ENCODE measurements at regions not wholly inside any gene's neighbourhood (a gene's known extent, or its start where the extent isn't known, plus 50 kb on each side); places are given as distances from the start of the nearest gene placed in this dataset.

DNA sequence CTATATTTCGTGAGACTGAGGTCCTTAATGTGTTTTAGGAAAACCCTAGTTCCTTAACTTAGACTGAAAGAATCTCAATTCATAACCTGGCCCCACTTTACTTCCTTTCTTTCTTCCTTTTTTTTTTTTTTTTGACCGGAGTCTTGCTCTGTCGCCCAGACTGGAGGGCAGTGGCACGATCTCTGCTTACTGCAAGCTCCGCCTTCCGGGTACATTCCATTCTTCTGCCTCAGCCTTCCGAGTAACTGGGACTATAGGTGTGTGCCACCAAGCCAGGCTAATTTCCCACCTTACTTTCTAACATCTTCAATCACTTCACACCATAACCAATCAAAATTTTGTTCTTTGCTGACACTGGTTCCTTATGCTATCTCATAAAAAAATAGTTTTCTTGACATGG, 2097.0 kb downstream of the PCDH9 start (continued):
- TF ChIP-seq, protein P1, sequence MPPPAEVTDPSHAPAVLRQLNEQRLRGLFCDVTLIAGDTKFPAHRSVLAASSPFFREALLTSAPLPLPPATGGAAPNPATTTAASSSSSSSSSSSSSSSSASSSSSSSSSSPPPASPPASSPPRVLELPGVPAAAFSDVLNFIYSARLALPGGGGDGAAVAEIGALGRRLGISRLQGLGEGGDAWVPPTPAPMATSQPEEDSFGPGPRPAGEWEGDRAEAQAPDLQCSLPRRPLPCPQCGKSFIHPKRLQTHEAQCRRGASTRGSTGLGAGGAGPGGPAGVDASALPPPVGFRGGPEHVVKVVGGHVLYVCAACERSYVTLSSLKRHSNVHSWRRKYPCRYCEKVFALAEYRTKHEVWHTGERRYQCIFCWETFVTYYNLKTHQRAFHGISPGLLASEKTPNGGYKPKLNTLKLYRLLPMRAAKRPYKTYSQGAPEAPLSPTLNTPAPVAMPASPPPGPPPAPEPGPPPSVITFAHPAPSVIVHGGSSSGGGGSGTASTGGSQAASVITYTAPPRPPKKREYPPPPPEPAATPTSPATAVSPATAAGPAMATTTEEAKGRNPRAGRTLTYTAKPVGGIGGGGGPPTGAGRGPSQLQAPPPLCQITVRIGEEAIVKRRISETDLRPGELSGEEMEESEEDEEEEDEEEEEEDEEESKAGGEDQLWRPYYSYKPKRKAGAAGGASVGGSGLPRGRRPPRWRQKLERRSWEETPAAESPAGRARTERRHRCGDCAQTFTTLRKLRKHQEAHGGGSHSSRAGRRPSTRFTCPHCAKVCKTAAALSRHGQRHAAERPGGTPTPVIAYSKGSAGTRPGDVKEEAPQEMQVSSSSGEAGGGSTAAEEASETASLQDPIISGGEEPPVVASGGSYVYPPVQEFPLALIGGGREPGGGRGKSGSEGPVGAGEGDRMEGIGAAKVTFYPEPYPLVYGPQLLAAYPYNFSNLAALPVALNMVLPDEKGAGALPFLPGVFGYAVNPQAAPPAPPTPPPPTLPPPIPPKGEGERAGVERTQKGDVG (CRISPR knock-in tag; IDR thresholded peaks at IDR 0.05) = no peak
- TF ChIP-seq, protein P2, sequence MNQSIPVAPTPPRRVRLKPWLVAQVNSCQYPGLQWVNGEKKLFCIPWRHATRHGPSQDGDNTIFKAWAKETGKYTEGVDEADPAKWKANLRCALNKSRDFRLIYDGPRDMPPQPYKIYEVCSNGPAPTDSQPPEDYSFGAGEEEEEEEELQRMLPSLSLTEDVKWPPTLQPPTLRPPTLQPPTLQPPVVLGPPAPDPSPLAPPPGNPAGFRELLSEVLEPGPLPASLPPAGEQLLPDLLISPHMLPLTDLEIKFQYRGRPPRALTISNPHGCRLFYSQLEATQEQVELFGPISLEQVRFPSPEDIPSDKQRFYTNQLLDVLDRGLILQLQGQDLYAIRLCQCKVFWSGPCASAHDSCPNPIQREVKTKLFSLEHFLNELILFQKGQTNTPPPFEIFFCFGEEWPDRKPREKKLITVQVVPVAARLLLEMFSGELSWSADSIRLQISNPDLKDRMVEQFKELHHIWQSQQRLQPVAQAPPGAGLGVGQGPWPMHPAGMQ (IDR thresholded peaks at IDR 0.05; ENCODE audit: borderline replicate concordance) = no peak
- TF ChIP-seq PAX5 (IDR thresholded peaks at IDR 0.05; ENCODE audit: borderline replicate concordance, low read depth, low read length) = no peak

GRCh38 chr13:65125236-65125635, 2104.9 kb downstream of the PCDH9 start:
- ChIA-PET POLR2A (no interaction called here), CTCF (interaction anchor here (0.7 kb wide), 1 partner anchor 129 kb away, joined by 3 read pairs; no protein-coding TSS in a partner anchor)
- BruUV-seq (replicated peaks) = no TSS peak
- TF ChIP-seq SIX5 (IDR thresholded peaks at IDR 0.05; ENCODE audit: low read depth, low read length, severe bottlenecking) (no peak), EZH2 (IDR thresholded peaks at IDR 0.05; ENCODE audit: borderline replicate concordance, control insufficient read depth, low read depth, low read length) (no peak), NFYB (IDR thresholded peaks at IDR 0.05; ENCODE audit: insufficient read depth, low read depth, low read length) (no peak), PRDM15 (CRISPR knock-in tag; IDR thresholded peaks at IDR 0.05) (no peak), CEBPB (IDR thresholded peaks at IDR 0.05; ENCODE audit: borderline replicate concordance in 1 of 2, low read depth in 2 of 2, low read length in 2 of 2) (no peak), MEF2B (IDR thresholded peaks at IDR 0.05; ENCODE audit: partially characterized antibody, poor library complexity, severe bottlenecking) (no peak), ATF7 (IDR thresholded peaks at IDR 0.05; ENCODE audit: low read depth) (no peak), LARP7 (IDR thresholded peaks at IDR 0.05) (no peak), BHLHE40 (IDR thresholded peaks at IDR 0.05; ENCODE audit: borderline replicate concordance in 1 of 2, low read depth in 2 of 2, low read length in 1 of 2) (no peak), RFX5 (IDR thresholded peaks at IDR 0.05; ENCODE audit: low read depth, low read length) (no peak)
- TF ChIP-seq, protein P3, sequence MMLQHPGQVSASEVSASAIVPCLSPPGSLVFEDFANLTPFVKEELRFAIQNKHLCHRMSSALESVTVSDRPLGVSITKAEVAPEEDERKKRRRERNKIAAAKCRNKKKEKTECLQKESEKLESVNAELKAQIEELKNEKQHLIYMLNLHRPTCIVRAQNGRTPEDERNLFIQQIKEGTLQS (IDR thresholded peaks at IDR 0.05; ENCODE audit: borderline replicate concordance, extremely low read depth, low read depth, low read length) = no peak

More at GRCh38 chr13:65125236-65125635, 2104.9 kb downstream of the PCDH9 start:
- H3K36me3 ChIP-seq (ENCODE audit: control insufficient read depth in 2 of 2, insufficient read depth in 2 of 2, low read length in 1 of 2) = no peaks in the 10 kb centered on the region
- H4K20me1 ChIP-seq (ENCODE audit: control insufficient read depth, insufficient read depth) = no peaks in the 10 kb centered on the region
- H3K79me2 ChIP-seq (ENCODE audit: control insufficient read depth, insufficient read depth, low read length) = no peaks in the 10 kb centered on the region
- RAD21 ChIA-PET (ENCODE audit: unreplicated experiment) = no interaction called here
- FAIRE-seq = no peak
- H3K4me2 ChIP-seq (ENCODE audit: control insufficient read depth, insufficient read depth) = no peak overlapping the region
- no peak overlapping the region for H3K9ac ChIP-seq (ENCODE audit: control insufficient read depth, insufficient read depth, low read length)
- H2AFZ ChIP-seq (ENCODE audit: control insufficient read depth, low read depth, low read length) = no peak overlapping the region
- in situ Hi-C loops (cut with MboI) (no loop called here), intact Hi-C loops (cut with micrococcal nuclease; ENCODE audit: unreplicated experiment) (no loop called here)
- H3K4me3 ChIP-seq = no peak overlapping the region
- DNase-seq (ENCODE audit: low read depth, low spot score) = no peak
- H3K27me3 ChIP-seq (replicated peaks in 1 of 2; ENCODE audit: control insufficient read depth in 2 of 2, insufficient read depth in 2 of 2, low read length in 1 of 2) = no peaks in the 10 kb centered on the region
- H3K9me3 ChIP-seq (replicated peaks; ENCODE audit: control insufficient read depth, insufficient read depth, low read length) = no peaks in the 10 kb centered on the region
- SMC1A ChIA-PET (ENCODE audit: uncharacterized antibody, unreplicated experiment) = no interaction called here
- WGBS (ENCODE audit: insufficient coverage, insufficient replicate concordance, low lambda C conversion rate, missing lambda C conversion rate) = 0% methylated on average over 1 of the region's 1 CpG
- no peak overlapping the region for H3K27ac ChIP-seq (ENCODE audit: control insufficient read depth, insufficient read depth)
- H3K4me1 ChIP-seq (ENCODE audit: control insufficient read depth, insufficient read depth, low read length) = no peaks in the 10 kb centered on the region
- ATAC-seq = no peak
